ENCODE measurements at regions not wholly inside any gene's neighbourhood (a gene's known extent, or its start where the extent isn't known, plus 50 kb on each side); places are given as distances from the start of the nearest gene placed in this dataset.
A peak's percentile ranks its signal among the peaks of the same experiment; 100 is the strongest.

DNA sequence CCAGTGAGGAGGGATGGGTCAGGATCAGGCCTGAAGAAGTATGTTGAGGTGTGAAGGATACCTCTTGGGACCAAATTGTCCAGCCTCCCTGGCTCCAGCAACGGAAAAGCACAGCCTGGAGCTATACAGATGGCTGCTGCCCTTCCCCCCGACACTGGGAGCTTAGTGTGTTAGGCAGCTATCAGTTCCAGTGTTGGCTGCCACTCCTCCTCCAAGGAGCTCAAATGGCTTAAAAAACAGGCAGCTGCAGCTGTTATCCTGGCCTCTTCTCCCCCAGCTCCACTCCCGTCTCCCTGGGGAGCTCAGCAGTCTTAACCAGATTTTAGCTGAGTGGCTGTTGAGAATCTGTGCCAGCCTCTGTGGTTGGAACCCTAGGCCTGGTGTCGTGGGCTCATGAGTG is 225.0 kb downstream of the JRKL start:
- no peak for DNase-seq

DNA sequence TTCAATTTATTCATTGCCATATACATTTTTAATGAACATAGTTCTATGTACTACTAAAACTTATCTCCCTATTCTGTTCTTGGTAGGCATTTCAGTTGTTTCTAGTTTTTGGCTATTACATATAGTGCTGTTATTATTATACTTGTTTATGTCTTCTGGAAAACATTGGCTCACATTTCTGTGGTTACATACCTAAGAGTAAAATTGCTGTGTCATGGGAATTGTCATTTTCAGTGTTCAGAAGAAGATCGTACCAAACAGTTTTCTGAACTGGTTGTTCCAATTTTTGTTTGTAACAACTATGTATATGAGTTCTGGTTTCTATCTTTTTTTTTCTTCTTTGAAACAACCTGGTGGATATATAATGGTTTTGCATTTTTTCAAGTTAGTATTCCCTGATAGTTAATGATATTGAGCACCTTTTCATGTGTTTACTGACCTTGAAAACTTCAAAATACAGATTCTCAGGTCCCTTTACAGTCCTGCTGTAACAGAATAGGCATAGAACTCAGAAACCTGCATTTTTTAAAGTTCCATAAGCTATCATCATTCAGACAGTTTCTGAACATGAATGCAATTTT is 230.7 kb downstream of the JRKL start:
- peak; percentile 14 for DNase-seq

DNA sequence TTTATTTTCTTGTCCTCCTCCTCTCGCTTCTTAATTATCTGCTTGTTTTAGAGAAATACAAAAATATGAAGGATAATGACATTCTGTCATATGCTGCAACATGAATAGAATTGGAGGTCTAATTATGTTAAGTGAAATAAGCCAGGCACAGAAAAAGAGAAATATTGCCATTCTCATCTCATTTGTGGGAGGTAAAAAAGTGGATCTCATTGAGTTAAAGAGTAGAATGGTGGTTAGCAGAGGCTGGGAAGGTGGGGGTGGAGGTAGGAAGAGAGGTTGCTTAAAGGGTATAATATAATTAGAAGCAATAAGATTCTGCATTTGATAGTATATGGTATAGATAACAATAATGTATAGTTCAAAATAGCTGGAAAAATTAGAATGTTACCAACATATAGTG is 231.3 kb downstream of the JRKL start:
- DNase-seq: no peak

DNA sequence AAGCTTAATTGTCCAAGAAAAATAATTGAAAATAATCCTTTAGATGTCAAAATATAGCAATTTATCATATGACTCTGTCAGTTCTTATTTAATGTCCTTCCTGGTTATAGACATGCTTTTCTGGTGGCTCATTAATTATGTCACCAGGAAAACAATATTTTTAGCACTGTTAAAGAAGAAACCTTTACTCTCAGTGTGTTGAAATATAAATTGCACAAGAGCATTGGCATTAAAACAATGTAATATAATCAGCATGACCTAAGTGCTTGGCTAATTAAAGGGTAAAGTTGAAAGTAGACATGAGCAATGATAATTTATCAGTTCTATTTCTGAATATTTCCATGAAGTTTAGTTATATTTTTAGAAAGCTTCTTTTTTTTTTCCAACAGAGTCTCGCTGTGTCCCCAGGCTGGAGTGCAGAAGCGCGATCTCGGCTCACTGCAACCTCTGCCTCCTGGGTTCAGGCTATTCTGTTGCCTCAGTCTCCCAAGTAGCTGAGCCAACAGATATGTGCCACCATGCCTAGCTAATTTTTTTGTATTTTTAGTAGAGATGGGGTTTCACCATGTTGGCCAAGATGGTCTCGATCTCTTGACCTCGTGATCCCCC is 232.3 kb downstream of the JRKL start:
- no peak for DNase-seq

DNA sequence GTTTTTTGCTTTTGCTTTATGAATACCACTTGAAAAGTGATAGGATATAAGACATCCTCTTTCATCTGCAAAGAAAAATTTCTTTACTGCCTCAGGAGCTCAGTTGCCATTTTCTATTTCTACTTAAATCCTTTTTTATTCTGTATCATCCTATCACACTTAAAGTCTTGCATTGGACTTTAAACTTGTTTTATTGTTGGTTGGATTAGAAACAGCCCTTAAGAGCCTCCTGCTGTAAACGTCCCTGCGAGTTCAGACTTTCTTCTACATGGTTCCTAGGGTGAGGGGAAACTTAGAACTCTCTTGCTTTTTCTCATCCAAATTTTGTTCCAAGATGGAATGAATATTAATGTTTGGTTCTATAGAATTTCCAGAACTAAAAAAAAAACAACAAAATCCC is 234.3 kb downstream of the JRKL start:
- no peak for DNase-seq

DNA sequence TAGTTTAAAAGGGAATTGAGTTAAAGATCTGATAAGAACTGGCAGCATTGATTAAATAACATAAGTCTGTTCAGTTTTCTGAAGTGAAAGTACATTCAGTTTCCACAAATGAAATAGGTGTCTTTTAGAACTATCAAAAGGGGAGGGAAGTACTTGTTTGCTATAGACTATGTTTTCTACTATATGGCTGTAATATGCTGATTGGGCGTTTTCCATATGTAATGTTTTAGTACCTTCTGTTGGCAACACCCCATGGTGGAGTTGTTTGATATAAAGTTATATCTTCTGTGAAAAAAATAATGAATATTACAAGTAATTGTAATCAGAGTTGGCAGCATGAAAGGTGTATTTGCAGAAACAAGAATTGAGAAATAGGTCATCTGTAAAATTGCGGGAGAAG is 237.6 kb downstream of the JRKL start:
- no peak for DNase-seq

DNA sequence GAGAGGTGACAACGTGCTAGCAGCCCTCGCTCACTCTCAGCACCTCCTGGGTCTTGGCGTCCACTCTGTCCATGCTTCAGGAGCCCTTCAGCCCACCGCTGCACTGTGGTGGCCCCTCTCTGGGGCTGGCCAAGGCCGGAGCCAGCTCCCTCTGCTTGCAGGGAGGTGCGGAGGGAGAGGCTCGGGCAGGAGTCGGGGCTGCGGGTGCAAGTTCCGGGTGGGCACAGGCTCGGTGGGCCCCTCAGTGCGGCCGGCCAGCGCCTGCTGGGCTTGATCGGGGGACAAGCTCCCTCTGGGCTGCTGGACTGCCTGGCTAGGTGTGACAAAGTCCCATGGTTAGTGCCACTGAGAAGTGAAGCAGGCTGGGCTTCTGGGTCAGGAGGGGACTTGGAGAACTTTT is 245.8 kb downstream of the JRKL start:
- no peak for DNase-seq

DNA sequence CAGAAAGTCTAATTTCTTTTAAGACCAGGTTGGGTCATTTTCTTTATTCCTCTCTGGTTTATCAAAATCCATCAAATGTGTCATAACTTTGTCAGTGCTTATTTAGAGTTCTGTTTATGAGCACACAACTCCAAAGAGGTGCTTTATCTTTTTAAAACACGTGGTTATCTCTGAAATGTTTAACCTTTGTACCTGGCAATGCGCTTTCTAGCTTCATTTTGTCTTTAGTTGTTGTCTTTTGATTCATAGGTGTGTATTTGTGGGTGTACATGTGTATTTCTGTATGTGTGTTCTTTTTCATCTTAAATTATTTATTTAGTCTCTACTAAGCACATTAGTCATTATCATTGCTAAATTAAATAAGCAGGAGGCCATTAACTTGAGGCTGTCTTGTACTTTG is 251.4 kb downstream of the JRKL start:
- no peak for DNase-seq

DNA sequence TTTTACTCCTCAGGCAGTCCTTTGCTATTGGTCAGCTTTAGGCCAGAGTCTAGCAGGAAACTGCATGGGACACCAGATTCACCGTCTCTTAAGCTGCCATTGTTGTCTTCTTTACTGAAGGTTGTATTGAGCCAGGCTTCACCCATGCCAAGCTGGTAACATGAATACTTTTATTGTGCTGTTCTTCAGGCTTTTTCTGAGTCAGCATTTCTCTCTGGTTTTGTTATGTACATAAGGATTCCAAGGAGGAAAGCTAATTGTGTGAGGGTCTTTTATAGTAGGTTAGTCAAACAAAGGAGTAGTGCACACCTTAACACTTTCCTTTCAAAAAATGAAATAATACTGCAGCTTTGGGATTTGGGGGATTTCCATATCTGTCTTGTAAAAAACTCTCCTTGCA is 252.8 kb downstream of the JRKL start:
- no peak for DNase-seq

DNA sequence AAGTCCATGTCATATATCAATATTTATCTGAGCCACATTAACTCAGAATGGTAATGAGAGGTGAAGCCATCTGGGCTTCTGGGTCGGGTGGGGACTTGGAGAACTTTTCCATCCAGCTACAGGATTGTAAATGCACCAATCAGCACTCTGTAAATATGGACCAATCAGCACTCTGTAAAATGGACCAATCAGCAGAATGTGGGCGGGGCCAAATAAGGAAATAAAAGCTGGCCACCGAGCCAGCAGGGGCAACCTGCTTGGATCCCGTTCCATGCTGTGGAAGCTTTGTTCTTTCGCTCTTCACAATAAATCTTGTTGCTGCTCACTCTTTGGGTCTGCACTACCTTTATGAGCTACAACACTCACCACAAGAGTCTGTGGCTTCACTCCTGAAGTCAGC is 253.4 kb downstream of the JRKL start:
- no peak for DNase-seq

DNA sequence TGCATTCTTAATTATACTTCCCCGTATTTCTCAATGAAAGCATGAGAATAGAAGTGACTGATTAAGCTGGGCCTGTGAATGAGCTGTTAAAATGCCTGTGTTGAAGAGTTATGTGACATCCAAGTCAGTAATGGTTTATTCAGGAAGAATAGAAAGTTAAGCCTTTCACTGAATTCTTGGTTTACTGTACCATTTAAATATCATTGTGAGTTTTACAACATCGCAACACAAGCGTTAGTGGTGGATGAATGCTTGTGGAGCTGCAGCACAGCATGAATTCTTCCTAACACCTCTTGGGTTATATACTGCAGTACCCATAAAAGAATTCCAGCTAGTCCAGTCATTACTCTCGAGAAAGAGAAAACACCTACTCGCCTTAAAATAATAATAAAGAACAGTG is 257.8 kb downstream of the JRKL start:
- no peak for DNase-seq

DNA sequence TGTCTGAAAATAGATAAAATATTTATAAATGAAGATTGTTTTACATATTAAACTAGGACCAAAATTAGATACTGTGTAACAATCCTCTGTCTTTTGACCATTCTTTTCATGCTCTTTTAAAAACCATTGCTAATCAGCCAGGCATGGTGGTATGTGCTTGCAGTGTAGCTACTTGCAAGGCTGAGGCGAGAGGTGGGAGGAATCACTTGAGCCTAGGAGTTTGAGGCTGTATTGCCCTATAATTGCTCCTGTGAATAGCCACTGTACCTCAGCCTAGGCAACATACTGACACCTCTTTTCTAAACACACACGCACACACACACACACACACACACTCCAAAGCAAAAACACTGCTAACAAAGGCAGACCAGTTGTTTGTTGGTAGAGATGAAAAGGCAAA is 259.2 kb downstream of the JRKL start:
- no peak for DNase-seq

DNA sequence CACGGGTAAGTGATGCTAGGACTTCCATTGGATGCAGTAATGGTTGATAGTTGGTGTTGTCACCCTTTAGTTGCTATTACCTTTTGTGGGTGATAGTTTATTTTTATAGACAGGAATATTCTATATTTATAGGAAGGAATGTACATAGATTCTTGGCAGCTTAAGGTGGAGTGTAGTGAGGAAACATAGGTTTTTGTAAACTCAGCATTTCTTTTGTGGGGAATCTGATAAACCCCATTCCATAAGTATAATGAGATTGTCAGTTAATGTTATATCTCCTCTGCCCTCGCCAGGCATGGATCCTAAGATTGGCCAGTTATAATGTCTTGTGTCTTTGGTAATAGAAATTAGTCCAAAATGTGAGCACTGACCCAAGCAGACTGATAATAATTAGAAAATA is 262.7 kb downstream of the JRKL start:
- no peak for DNase-seq

DNA sequence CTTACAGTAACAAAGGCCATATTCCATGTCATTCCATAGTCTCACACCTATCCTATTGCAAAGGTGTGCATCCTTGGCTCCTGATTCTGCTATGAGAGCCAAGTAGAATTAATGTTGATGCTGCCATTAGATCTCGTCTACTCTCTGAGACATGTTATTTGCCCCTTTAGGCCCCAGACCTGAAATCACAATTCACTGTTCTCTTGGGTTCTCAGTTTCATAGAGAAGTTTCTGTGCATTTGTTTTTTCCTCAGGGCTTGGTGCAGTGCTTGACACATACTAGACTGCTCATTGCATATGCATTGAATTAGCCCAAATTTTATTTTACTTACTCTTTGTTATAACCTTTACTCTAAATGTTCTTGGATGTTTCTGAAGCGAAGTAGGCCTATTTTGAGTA is 265.7 kb downstream of the JRKL start:
- DNase-seq: no peak

DNA sequence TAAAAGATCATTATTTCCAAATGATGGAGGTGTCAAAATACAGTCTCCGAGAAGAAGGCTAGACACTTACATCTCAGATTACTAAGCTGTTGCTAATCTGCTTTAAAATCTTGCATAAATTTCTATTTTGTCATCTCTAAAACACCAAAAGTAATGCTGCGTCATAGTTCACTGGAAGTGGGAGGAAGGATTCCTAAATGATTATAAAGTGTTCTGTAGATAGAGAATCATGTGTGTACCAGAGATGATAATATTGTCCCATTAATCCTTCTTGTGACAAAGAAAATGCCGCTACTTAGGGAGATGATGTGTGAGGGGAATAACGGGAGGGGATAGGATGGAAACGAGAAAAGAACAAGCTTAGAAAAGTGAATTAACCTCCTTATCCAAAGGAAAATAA is 268.6 kb downstream of the JRKL start:
- DNase-seq: no peak

DNA sequence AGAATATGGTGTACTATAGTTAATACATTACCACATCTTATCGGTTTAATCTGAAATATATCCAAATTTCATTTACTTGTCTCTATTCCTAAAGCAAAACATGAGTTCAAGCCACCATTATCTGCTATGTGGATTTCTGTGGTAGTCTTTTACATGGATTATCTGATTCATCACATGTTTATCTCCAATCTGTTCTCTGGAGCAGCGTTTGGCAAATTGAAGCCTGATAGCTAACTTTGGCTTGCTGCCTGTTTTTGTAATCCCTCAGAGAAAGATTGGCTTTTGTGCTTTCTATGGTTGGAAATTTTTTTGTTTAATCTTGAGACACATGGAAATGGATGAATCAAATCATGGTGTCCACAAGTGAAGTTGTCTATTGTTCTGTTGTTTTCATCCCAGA is 274.3 kb downstream of the JRKL start:
- no peak for DNase-seq

DNA sequence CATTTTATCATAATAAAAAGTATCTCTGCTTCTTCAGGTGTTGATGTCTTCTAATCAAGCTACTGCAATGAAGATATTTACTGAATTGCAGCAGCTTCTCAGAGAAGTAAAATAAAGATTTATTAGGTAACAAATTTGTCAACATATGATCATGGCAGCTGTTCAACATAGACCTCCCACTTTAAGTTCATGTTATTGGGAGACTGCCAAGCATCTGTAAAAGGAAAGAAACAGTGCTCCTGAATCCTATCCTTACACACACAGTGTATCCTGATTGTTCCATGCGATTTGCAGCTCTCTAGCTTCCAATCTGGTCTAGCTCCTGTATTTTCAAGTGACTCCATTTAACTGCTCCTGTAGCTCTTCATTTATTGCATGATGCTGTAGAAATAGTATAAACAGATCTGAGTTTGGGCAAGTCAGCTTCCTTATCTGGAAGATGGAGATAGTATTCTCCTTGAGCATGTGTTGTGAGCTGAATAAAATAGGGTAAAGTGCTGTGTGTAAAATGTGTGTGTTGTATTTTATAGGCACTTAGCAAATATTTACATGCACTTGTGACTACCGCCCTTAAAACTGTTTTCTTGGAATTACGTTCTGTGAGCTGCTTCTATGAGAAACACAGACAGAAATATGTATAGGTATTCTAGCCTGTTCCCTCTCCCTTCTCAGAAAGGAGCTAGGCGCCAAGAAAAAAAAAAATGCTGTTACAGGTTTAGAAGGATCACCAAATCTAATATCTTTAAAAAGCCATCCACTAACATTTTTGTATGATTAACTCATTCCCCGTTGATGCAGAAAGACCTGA is 290.6 kb downstream of the JRKL start:
- DNase-seq: no peak

DNA sequence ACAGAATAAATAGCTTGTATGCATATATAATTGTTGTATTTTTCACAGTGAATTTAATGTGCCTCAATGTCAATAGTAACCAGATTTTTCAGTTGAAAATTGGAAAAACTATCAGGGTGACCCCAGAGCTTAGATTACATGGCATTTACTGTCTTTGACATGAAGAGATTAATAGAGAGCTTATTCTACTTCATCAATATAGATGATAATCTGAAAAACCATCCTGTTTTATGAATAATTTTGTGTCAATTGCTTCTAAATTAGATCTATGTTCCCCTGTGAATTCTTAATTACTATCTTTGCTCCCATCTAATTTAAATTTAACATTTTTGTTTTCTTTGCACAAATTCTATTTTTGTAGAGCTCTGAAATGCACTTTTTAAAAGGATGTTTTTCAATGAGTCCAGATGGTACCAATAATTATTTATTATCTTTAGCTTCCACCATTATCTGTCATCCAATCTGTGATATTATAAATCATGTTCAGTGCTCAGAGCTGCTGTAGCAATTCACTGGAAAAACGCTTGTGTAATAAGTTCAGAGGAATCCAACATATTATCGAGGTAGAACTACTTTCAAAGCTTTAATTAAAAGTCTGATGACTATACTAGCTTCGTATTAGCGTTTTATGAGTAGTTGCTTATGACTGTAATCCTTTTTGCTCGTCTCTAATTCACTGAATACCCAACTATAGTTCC is 291.4 kb downstream of the JRKL start:
- DNase-seq: no peak

DNA sequence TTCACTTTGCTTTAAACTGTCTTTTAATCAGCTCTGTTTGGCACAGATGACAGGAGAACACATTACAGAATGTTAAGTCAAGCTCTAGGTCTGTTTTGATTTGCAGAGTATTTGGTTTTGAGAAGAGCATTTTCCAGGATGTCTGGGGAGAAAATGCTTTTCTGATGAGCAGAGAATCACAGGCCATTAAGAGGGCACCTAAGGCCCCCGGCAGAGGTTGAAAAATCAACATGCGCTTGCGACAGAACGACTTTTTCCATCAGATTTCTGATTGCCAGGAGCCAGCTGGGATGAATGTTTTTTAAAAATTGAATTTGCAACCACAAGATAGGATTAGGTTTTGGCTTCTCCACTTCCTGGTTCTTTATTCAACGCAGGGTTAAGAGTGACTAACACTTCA is 304.5 kb downstream of the JRKL start:
- no peak for DNase-seq

DNA sequence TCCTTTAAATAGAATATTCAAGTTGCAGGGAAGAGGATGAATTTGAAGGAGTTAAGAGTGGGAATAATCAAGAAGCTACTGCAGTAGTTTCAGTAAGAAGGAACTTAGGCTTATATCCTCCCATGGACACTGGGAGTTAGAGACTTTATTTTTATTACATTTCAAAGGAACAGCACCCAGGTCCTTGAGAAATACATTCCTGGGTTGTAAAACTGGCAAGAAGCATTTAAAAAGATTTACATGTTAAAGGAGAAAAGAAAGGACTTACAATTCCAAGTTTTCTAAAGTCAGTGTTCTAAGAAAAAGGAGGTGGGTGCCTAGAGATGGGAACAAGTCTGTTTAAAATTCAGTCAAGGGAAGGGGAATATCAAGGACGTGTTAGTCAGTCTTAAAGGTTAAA is 306.9 kb downstream of the JRKL start:
- no peak for DNase-seq

DNA sequence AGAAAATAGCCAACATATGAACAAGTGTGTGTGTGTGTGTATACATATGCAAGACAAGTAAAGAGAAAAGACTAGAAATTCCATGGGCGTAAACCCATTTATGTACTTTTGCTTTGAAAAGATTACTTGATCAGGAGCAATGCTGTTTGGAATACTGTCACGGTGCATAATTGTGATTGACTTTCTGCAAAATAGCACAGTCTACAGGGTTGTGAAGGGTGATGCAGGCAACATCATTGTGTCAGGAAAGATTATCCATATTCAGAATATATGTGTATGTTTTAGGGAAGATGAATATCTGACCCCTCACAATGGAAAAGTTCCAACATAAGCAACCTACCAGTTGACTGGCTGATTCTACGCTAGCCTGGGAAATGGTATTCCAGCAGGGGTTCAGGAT is 307.7 kb downstream of the JRKL start:
- DNase-seq: no peak

DNA sequence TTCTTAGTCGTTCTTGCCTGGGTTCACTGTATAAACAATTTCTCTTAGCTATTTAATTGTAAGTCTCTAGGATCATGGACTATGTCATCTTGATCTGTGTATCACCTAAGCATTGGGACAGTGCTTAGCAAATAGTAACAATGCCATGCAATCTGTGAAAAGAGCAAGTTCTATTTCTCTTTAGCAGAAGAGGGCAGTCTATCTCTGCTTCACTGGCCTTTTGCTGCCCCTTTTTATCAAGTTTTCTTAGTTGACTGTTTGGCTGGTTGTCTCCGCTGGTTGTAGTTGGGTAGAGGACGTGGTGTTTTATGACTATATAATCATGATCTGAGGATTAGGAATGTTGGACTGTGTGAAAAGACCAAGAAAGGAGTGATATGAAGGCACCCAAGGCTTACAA is 315.0 kb downstream of the JRKL start:
- DNase-seq: no peak

DNA sequence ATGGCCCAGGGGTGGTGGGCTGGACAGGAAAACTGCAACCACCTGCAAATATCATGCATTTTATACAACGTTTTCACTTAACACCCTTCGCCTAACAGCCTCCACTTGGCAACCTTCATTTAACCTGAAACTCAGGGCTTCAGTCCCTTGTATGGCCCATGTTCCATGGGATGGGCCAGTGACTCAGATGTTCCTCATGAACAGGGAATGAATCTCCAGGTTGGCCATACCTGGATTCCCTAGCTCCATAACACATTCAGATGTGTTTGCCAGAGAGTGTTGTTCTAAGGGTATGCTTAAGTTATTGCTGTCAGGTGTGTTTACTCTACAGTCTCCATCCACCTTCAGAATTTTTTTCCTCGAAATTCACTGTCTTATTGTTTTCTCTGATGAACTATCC is 316.9 kb downstream of the JRKL start:
- DNase-seq: no peak

DNA sequence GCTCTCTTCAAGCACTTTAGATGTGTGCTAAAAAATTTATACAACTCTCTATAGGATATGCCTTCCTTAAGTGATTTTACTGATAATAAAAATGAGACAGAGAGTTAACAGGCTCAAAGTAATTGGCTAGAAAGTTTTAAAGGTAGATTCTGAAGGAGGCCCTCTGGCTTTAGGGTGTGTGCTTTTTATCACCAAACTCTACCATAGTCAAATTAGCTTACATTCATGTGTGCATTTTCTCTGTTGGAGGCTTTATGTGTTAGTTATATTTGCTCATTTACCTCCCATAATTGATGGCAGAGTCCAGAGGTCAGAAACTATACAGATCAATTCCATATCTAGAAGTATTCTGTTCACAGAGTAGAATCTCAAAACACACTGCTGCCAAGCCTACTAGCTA is 317.5 kb downstream of the JRKL start:
- DNase-seq: no peak
